IMR-90 (cell line): ENCODE measurements at regions not wholly inside any gene's neighbourhood (a gene's known extent, or its start where the extent isn't known, plus 50 kb on each side); places are given as distances from the start of the nearest gene placed in this dataset.
"Not testable (repeated sequence)": the region's sequence is repeated elsewhere in the genome, so short reads cannot be mapped to it uniquely, and the experiment has no call there.

ENCODE experiments used
- ATAC-seq: fragments of 200-7000 bp; cut with Tn5 transposase; 2 replicates; pipeline ENCODE4 v1.9.1; 2020; ENCODE audit warnings: low read depth, mild to moderate bottlenecking, moderate library complexity
- BruUV-seq: library from RNA; stranded (reverse); fragments of 400-500 nt; replicated peaks from 2 replicates; lab custom pipeline; 2021; lab: Mats Ljungman, UMichigan
- CTCF ChIA-PET: fragments of 300-600 bp; formaldehyde crosslinking; extraction: SDS; loops from one replicate; lab custom pipeline; 2021; ENCODE audit warnings: antibody characterized with exemption; lab: Yijun Ruan, JAX
- POLR2A ChIA-PET: fragments of 300-600 bp; sonication (Branson Sonifier 250); formaldehyde crosslinking; loops from one replicate; lab custom pipeline; 2022; ENCODE audit warnings: antibody characterized with exemption; ENCODE audit not compliant: unreplicated experiment; lab: Charles Lee
- DNase-seq: peaks from one replicate; pipeline ENCODE4 v3.0.0; 2013
- H2AFZ ChIP-seq: replicated peaks from 2 replicates; pipeline ENCODE3; 2013; ENCODE audit warnings: low read length, mild to moderate bottlenecking; ENCODE audit not compliant: poor library complexity
- H2AK5ac ChIP-seq: 2 replicates; pipeline ENCODE4 v1.6.1; 2013; ENCODE audit warnings: low read depth, low read length, inconsistent platforms
- H2AK9ac ChIP-seq: replicated peaks from 2 replicates; pipeline ENCODE3; 2013; ENCODE audit warnings: mild to moderate bottlenecking, low read depth, low read length, moderate library complexity; ENCODE audit not compliant: poor library complexity
- H2BK120ac ChIP-seq: 2 replicates; pipeline ENCODE4 v1.6.1; 2013; ENCODE audit warnings: low read depth, low read length, inconsistent platforms
- H2BK15ac ChIP-seq: 3 replicates; pipeline ENCODE4 v1.6.1; 2013; ENCODE audit warnings: low read depth, low read length, inconsistent platforms
- H2BK20ac ChIP-seq: 2 replicates; pipeline ENCODE4 v1.6.1; 2013; ENCODE audit warnings: low read depth, mild to moderate bottlenecking, inconsistent platforms, low read length, moderate library complexity
- H2BK5ac ChIP-seq: 2 replicates; pipeline ENCODE4 v1.6.1; 2013; ENCODE audit warnings: mild to moderate bottlenecking, low read depth, low read length, inconsistent platforms; ENCODE audit not compliant: poor library complexity, severe bottlenecking
- H3K14ac ChIP-seq: replicated peaks from 2 replicates; pipeline ENCODE4 v1.6.1; 2013; ENCODE audit warnings: low read depth, low read length, inconsistent platforms
- H3K18ac ChIP-seq: 2 replicates; pipeline ENCODE4 v1.6.1; 2013; ENCODE audit warnings: low read depth, low read length, control low read depth
- H3K23ac ChIP-seq: 2 replicates; pipeline ENCODE4 v1.6.1; 2013; ENCODE audit warnings: low read depth, low read length, inconsistent platforms
- H3K27ac ChIP-seq: 2 replicates; pipeline ENCODE4 v1.5.1; 2013; ENCODE audit warnings: mild to moderate bottlenecking, control low read depth, low read length; ENCODE audit not compliant: insufficient read depth
- H3K27me3 ChIP-seq: 2 replicates; pipeline ENCODE4 v1.6.1; 2013; ENCODE audit warnings: low read length; ENCODE audit not compliant: control insufficient read depth, insufficient read depth
- H3K36me3 ChIP-seq: 2 replicates; pipeline ENCODE4 v1.6.1; 2013; ENCODE audit warnings: low read length, mixed read lengths; ENCODE audit not compliant: control insufficient read depth, insufficient read depth
- H3K4ac ChIP-seq: 2 replicates; pipeline ENCODE4 v1.6.1; 2013; ENCODE audit warnings: low read depth, low read length, inconsistent platforms
- H3K4me1 ChIP-seq: 2 replicates; pipeline ENCODE4 v1.6.1; 2013; ENCODE audit warnings: low read length, mixed read lengths; ENCODE audit not compliant: control insufficient read depth, insufficient read depth
- H3K4me2 ChIP-seq: 2 replicates; pipeline ENCODE4 v1.6.1; 2013; ENCODE audit warnings: low read depth, mild to moderate bottlenecking, control low read depth, low read length, moderate library complexity
- H3K4me3 ChIP-seq: 2 replicates; pipeline ENCODE4 v1.5.1; 2013; ENCODE audit warnings: low read depth, mild to moderate bottlenecking, control low read depth, low read length, moderate library complexity; ENCODE audit not compliant: insufficient read depth
- H3K56ac ChIP-seq: 2 replicates; pipeline ENCODE4 v1.6.1; 2013; ENCODE audit warnings: low read length, inconsistent platforms; ENCODE audit not compliant: insufficient read depth; ENCODE audit errors: extremely low read depth
- H3K79me1 ChIP-seq, 2 experiments: 2 replicates each; pipeline ENCODE4 v1.6.1; 2013; ENCODE audit warnings: low read length in 2 of 2, inconsistent platforms in 1 of 2, low read depth in 1 of 2
- H3K9ac ChIP-seq: 2 replicates; pipeline ENCODE4 v1.6.1; 2013; ENCODE audit warnings: low read depth, low read length, control low read depth
- H3K9me1 ChIP-seq: 2 replicates; pipeline ENCODE4 v1.6.1; 2013; ENCODE audit warnings: low read length, inconsistent platforms; ENCODE audit not compliant: insufficient read depth
- H3K9me3 ChIP-seq: 2 replicates; pipeline ENCODE4 v1.6.1; 2013; ENCODE audit warnings: low read length; ENCODE audit not compliant: control insufficient read depth, insufficient read depth
- H4K20me1 ChIP-seq: 2 replicates; pipeline ENCODE4 v1.6.1; 2013; ENCODE audit warnings: low read length, inconsistent platforms; ENCODE audit not compliant: insufficient read depth
- H4K5ac ChIP-seq: 2 replicates; pipeline ENCODE4 v1.6.1; 2013; ENCODE audit warnings: mild to moderate bottlenecking, low read depth, low read length, control low read depth
- H4K8ac ChIP-seq, 2 experiments: 2 replicates each; pipeline ENCODE4 v1.6.1; 2013; ENCODE audit warnings: low read depth in 2 of 2, low read length in 2 of 2, control low read depth in 1 of 2, inconsistent platforms in 1 of 2
- H4K91ac ChIP-seq: 2 replicates; pipeline ENCODE4 v1.6.1; 2013; ENCODE audit warnings: low read depth, low read length, inconsistent platforms; ENCODE audit not compliant: insufficient read depth
- CEBPB ChIP-seq: IDR thresholded peaks from 2 replicates; pipeline ENCODE4 v1.6.1; 2012; ENCODE audit warnings: low read depth, low read length, improper control_type of control experiment
- POLR2A ChIP-seq: IDR thresholded peaks from 2 replicates; pipeline ENCODE4 v1.6.1; 2012; ENCODE audit warnings: mild to moderate bottlenecking, low read depth, low read length
- SMC3 ChIP-seq: fragments of 150-350 bp; IDR thresholded peaks from 2 replicates; pipeline ENCODE4 v1.6.1; 2016; ENCODE audit warnings: low read depth, mild to moderate bottlenecking, antibody characterized with exemption, low read length, moderate library complexity
- WGBS, 2 experiments: methylation state at CpG; one replicate each; pipeline versions ENCODE4 v1.1.5 to v1.1.7; 2013; ENCODE audit warnings: missing lambda C conversion rate in 2 of 2; ENCODE audit not compliant: insufficient read length in 1 of 2; ENCODE audit errors: extremely low coverage in 2 of 2; 5-methylcytosine and 5-hydroxymethylcytosine counted together
- dilution Hi-C: fragments of 300-500 bp; cut with HindIII; formaldehyde crosslinking; loops from one replicate; pipeline ENCODE4 v1.14.3; 2018; ENCODE audit warnings: low sequenced_read_pairs; ENCODE audit not compliant: unreplicated experiment
- in situ Hi-C: fragments of 300-500 bp; cut with MboI; formaldehyde crosslinking; loops from 3 replicates; pipeline ENCODE4 v1.14.3; 2019; ENCODE audit warnings: low sequenced_read_pairs, inconsistent platforms, mixed read lengths
- intact Hi-C: fragments of 100-400 bp; cut with micrococcal nuclease; formaldehyde crosslinking; loops from 2 replicates; pipeline ENCODE4 v1.10.0; 2022

GRCh38 chr15:30794388-30794787 is 109.3 kb upstream of the FAN1 start:
- dilution Hi-C loops = no loop called here
- no peak for ATAC-seq
- Histone ChIP-seq H2BK5ac (no peak overlapping the region), H4K8ac (no peak overlapping the region), H3K9me1 (no peaks in the 10 kb centered on the region), H3K4me3 (no peak overlapping the region), H2AFZ (no peak overlapping the region), H3K18ac (no peak overlapping the region), H3K27ac (no peak overlapping the region), H2BK120ac (no peak overlapping the region), H3K4me2 (no peak overlapping the region), H2AK5ac (no peak overlapping the region), H3K9ac (no peak overlapping the region), H3K4me1 (no peaks in the 10 kb centered on the region), H3K9me3 (no peaks in the 10 kb centered on the region), H3K27me3 (peaks cover 3% of the 10 kb centered on the region), H4K20me1 (no peaks in the 10 kb centered on the region), H2BK20ac (no peak overlapping the region), H3K14ac (no peak overlapping the region), H2AK9ac (no peak overlapping the region), H3K79me1 (no peaks in the 10 kb centered on the region), H4K91ac (no peak overlapping the region), H3K56ac (no peak overlapping the region), H3K4ac (no peak overlapping the region), H4K5ac (no peak overlapping the region), H3K36me3 (no peaks in the 10 kb centered on the region), H3K23ac (no peak overlapping the region), H2BK15ac (no peak overlapping the region)
- intact Hi-C loops = no loop called here
- no peak for DNase-seq
- CTCF ChIA-PET = no interaction called here
- 0% methylated on average over 1 of the region's 6 CpGs; no CpG with 5 or more reads in 1 of the 2 experiments for WGBS, 2 experiments
- POLR2A ChIA-PET = no interaction called here
- TF ChIP-seq CEBPB = no peak
- TF ChIP-seq SMC3 = no peak
- TF ChIP-seq POLR2A = no peak
- in situ Hi-C loops = no loop called here
- no TSS peak for BruUV-seq

DNA sequence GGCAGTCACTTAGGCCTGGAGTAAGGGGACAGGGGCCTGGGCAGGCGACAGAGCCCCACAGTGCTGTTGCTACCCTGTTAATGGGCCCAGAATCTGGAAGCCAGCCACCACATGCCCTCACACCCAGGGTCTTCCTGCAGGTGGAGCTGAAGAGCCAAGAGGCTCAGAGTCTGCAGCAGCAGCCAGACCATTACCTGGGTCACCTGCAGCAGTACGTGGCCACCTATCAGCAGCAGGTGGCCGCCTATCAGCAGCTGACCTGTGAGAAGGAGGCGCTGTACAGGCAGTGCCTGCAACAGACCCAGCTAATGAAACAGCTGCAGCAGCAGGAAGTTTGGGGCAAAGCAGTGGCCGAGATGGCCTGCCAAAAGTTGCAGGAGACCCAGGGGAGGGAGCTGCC is 104.2 kb upstream of the FAN1 start:
- dilution Hi-C loops, H3K18ac ChIP-seq, H2BK20ac ChIP-seq, H3K23ac ChIP-seq, intact Hi-C loops, DNase-seq, H4K91ac ChIP-seq, H2AK5ac ChIP-seq, CTCF ChIA-PET, H3K4me2 ChIP-seq, H2BK5ac ChIP-seq, H3K9ac ChIP-seq, H4K20me1 ChIP-seq, in situ Hi-C loops, H3K14ac ChIP-seq, H3K9me3 ChIP-seq, H4K5ac ChIP-seq, H3K4ac ChIP-seq, H3K27me3 ChIP-seq, H3K56ac ChIP-seq, H2BK120ac ChIP-seq, H2BK15ac ChIP-seq, H3K36me3 ChIP-seq, H4K8ac ChIP-seq, ATAC-seq, H3K27ac ChIP-seq, H3K79me1 ChIP-seq, H2AK9ac ChIP-seq, H3K9me1 ChIP-seq, BruUV-seq, H3K4me3 ChIP-seq, POLR2A ChIA-PET, H3K4me1 ChIP-seq, H2AFZ ChIP-seq: not testable (repeated sequence)
- WGBS, 2 experiments = no CpG with 5 or more reads among the region's 5 CpGs
